Neural cell (in vitro differentiated cells): ENCODE measurements at regions not wholly inside any gene's neighbourhood (a gene's known extent, or its start where the extent isn't known, plus 50 kb on each side); places are given as distances from the start of the nearest gene placed in this dataset.

Experiments
- CTCF ChIP-seq: fragments of 450-650 bp; IDR thresholded peaks from 2 replicates; pipeline ENCODE4 v1.5.1; 2014; ENCODE audit warnings: antibody characterized with exemption, mild to moderate bottlenecking, moderate library complexity; ENCODE audit not compliant: poor library complexity, severe bottlenecking
- EZH2 ChIP-seq: fragments of 200-600, 300-800 bp; shearing (Covaris generic), sonication (generic); IDR thresholded peaks from 2 replicates; pipeline ENCODE4 v1.6.1; 2014; ENCODE audit warnings: antibody characterized with exemption, low read length, borderline replicate concordance, mild to moderate bottlenecking; ENCODE audit not compliant: insufficient read depth, poor library complexity, severe bottlenecking
- POLR2AphosphoS5 ChIP-seq: IDR thresholded peaks from 2 replicates; pipeline ENCODE4 v1.6.1; 2012
- REST ChIP-seq: IDR thresholded peaks from 2 replicates; pipeline ENCODE4 v1.6.1; 2012; ENCODE audit warnings: borderline replicate concordance
- SMC3 ChIP-seq: fragments of 450-650 bp; conservative IDR thresholded peaks from 2 replicates; pipeline ENCODE4 v1.6.1; 2014; ENCODE audit warnings: antibody characterized with exemption, mild to moderate bottlenecking, moderate library complexity; ENCODE audit not compliant: poor library complexity
- TAF1 ChIP-seq: IDR thresholded peaks from 2 replicates; pipeline ENCODE4 v1.6.1; 2012; ENCODE audit warnings: low read depth

GRCh38 chr9:7467186-7467585 is 332.4 kb downstream of the DMAC1 start:
- TF ChIP-seq CTCF, result no peak
- no peak for TF ChIP-seq POLR2AphosphoS5
- TF ChIP-seq TAF1, result no peak
- no peak for TF ChIP-seq SMC3
- no peak for TF ChIP-seq EZH2
- no peak for TF ChIP-seq REST
